NCI-H1048 (cell line): ENCODE measurements at regions not wholly inside any gene's neighbourhood (a gene's known extent, or its start where the extent isn't known, plus 50 kb on each side); places are given as distances from the start of the nearest gene placed in this dataset.
"Not testable (repeated sequence)": the region's sequence is repeated elsewhere in the genome, so short reads cannot be mapped to it uniquely, and the experiment has no call there.

ENCODE experiments used
- DNase-seq: peaks from one replicate; lab custom pipeline; 2025; lab: John Stamatoyannopoulos, UW

GRCh38 chr6:23510778-23511510, 615.1 kb upstream of the NRSN1 start:
- DNase-seq: no peak

GRCh38 chr6:23511817-23512216, 614.2 kb upstream of the NRSN1 start:
- DNase-seq: no peak

- DNase-seq: no peak
These were observed 607.7 kb upstream of the NRSN1 start for GRCh38 chr6:23518294-23518693.

- no peak for DNase-seq
These were observed 603.0 kb upstream of the NRSN1 start for GRCh38 chr6:23522792-23523547.

- no peak for DNase-seq
These were observed 602.2 kb upstream of the NRSN1 start for GRCh38 chr6:23523771-23524170.

- DNase-seq: no peak
These were observed 601.5 kb upstream of the NRSN1 start for GRCh38 chr6:23524548-23524947.

- no peak for DNase-seq
These were observed 599.5 kb upstream of the NRSN1 start for GRCh38 chr6:23526526-23526925.

GRCh38 chr6:23529902-23530301, 596.1 kb upstream of the NRSN1 start:
- DNase-seq: no peak

- no peak for DNase-seq
These were observed 594.3 kb upstream of the NRSN1 start for GRCh38 chr6:23531666-23532065.

GRCh38 chr6:23532227-23532626, 593.8 kb upstream of the NRSN1 start:
- no peak for DNase-seq

- no peak for DNase-seq
These were observed 592.7 kb upstream of the NRSN1 start for GRCh38 chr6:23533311-23533710.

- DNase-seq: no peak
These were observed 592.1 kb upstream of the NRSN1 start for GRCh38 chr6:23533944-23534343.

GRCh38 chr6:23534351-23534750, 591.7 kb upstream of the NRSN1 start:
- no peak for DNase-seq

- no peak for DNase-seq
These were observed 590.9 kb upstream of the NRSN1 start for GRCh38 chr6:23535101-23535500.

GRCh38 chr6:23537828-23538227, 588.2 kb upstream of the NRSN1 start:
- DNase-seq: no peak

- DNase-seq: no peak
These were observed 578.2 kb upstream of the NRSN1 start for GRCh38 chr6:23547851-23548250.

GRCh38 chr6:23554953-23555352, 571.1 kb upstream of the NRSN1 start:
- DNase-seq: not testable (repeated sequence)

- DNase-seq: no peak
These were observed 566.2 kb upstream of the NRSN1 start for GRCh38 chr6:23559587-23560343.

GRCh38 chr6:23561732-23562131, 564.3 kb upstream of the NRSN1 start:
- no peak for DNase-seq

GRCh38 chr6:23562554-23562953, 563.5 kb upstream of the NRSN1 start:
- no peak for DNase-seq

GRCh38 chr6:23563323-23563722, 562.7 kb upstream of the NRSN1 start:
- DNase-seq: no peak

- no peak for DNase-seq
These were observed 559.6 kb upstream of the NRSN1 start for GRCh38 chr6:23566418-23566817.

- no peak for DNase-seq
These were observed 557.7 kb upstream of the NRSN1 start for GRCh38 chr6:23568292-23568691.
